ENCODE measurements at regions not wholly inside any gene's neighbourhood (a gene's known extent, or its start where the extent isn't known, plus 50 kb on each side); places are given as distances from the start of the nearest gene placed in this dataset.

DNA sequence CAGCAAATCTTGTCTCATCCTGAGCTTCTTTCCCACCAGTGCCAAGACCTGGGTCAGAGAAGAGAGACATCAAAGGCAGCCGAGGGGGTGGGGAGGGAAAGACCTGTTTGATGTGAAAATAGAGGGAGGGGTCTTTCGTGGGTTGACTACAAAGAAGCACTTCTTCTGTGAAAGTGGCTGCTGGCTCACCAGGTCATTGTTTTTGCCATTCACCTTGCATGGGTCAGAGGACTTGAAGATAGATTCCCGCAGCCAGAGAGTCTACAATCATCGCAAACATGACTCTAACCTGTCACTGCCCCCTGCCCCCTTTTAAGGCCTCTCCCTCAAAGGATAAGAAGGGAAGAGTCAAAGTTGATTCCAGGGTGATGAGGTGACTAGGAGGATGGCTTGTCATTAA, 166.1 kb upstream of the BMPER start:
- TF ChIP-seq, protein P1, sequence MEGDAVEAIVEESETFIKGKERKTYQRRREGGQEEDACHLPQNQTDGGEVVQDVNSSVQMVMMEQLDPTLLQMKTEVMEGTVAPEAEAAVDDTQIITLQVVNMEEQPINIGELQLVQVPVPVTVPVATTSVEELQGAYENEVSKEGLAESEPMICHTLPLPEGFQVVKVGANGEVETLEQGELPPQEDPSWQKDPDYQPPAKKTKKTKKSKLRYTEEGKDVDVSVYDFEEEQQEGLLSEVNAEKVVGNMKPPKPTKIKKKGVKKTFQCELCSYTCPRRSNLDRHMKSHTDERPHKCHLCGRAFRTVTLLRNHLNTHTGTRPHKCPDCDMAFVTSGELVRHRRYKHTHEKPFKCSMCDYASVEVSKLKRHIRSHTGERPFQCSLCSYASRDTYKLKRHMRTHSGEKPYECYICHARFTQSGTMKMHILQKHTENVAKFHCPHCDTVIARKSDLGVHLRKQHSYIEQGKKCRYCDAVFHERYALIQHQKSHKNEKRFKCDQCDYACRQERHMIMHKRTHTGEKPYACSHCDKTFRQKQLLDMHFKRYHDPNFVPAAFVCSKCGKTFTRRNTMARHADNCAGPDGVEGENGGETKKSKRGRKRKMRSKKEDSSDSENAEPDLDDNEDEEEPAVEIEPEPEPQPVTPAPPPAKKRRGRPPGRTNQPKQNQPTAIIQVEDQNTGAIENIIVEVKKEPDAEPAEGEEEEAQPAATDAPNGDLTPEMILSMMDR (IDR thresholded peaks at IDR 0.05) = no peak
- TF ChIP-seq POLR2A (IDR thresholded peaks at IDR 0.05) = no peak

All from esophagus squamous epithelium (tissue), 4 donors.